Fibroblast of peridontal ligament (primary cell): ENCODE measurements at regions not wholly inside any gene's neighbourhood (a gene's known extent, or its start where the extent isn't known, plus 50 kb on each side); places are given as distances from the start of the nearest gene placed in this dataset.
"Not testable (repeated sequence)": the region's sequence is repeated elsewhere in the genome, so short reads cannot be mapped to it uniquely, and the experiment has no call there.

Experiments
- DNase-seq: peaks from one replicate; pipeline ENCODE4 v3.0.0-alpha.2; 2010; ENCODE audit errors: extremely low read depth

GRCh38 chr10:65130162-65130758 lies 1609.1 kb downstream of the REEP3 start:
- no peak for DNase-seq

- no peak for DNase-seq
Measured at GRCh38 chr10:65133652-65134051, 1612.5 kb downstream of the REEP3 start.

GRCh38 chr10:65135508-65135907 lies 1614.3 kb downstream of the REEP3 start:
- DNase-seq: no peak

- no peak for DNase-seq
Measured at GRCh38 chr10:65142641-65143435, 1621.6 kb downstream of the REEP3 start.

- no peak for DNase-seq
Measured at GRCh38 chr10:65143723-65144122, 1622.5 kb downstream of the REEP3 start.

GRCh38 chr10:65149878-65150277 lies 1628.7 kb downstream of the REEP3 start:
- no peak for DNase-seq

- DNase-seq: no peak
Measured at GRCh38 chr10:65166272-65166671, 1645.1 kb downstream of the REEP3 start.

GRCh38 chr10:65172249-65172648 lies 1651.0 kb downstream of the REEP3 start:
- no peak for DNase-seq

GRCh38 chr10:65176994-65177393 lies 1655.8 kb downstream of the REEP3 start:
- no peak for DNase-seq

GRCh38 chr10:65183236-65183635 lies 1662.0 kb downstream of the REEP3 start:
- DNase-seq: no peak

- DNase-seq: not testable (repeated sequence)
Measured at GRCh38 chr10:65186668-65187067, 1665.5 kb downstream of the REEP3 start.

- peak; percentile 3 for DNase-seq
Measured at GRCh38 chr10:65194126-65194525, 1672.9 kb downstream of the REEP3 start.

GRCh38 chr10:65194555-65194954 lies 1673.4 kb downstream of the REEP3 start:
- no peak for DNase-seq

- no peak for DNase-seq
Measured at GRCh38 chr10:65196111-65196510, 1674.9 kb downstream of the REEP3 start.

GRCh38 chr10:65197935-65198334 lies 1676.7 kb downstream of the REEP3 start:
- DNase-seq: no peak

- DNase-seq: no peak
Measured at GRCh38 chr10:65201491-65201890, 1680.3 kb downstream of the REEP3 start.

- DNase-seq: no peak
Measured at GRCh38 chr10:65204999-65205398, 1683.8 kb downstream of the REEP3 start.

GRCh38 chr10:65213170-65213569 lies 1692.0 kb downstream of the REEP3 start:
- DNase-seq: no peak

- DNase-seq: no peak
Measured at GRCh38 chr10:65219444-65219843, 1698.2 kb downstream of the REEP3 start.

GRCh38 chr10:65231148-65231547 lies 1694.7 kb upstream of the LRRTM3 start:
- DNase-seq: no peak

- no peak for DNase-seq
Measured at GRCh38 chr10:65234261-65234660, 1691.6 kb upstream of the LRRTM3 start.

- no peak for DNase-seq
Measured at GRCh38 chr10:65235266-65235665, 1690.6 kb upstream of the LRRTM3 start.

- DNase-seq: no peak
Measured at GRCh38 chr10:65235846-65236245, 1690.0 kb upstream of the LRRTM3 start.
